PC-3 (cell line): ENCODE measurements at regions not wholly inside any gene's neighbourhood (a gene's known extent, or its start where the extent isn't known, plus 50 kb on each side); places are given as distances from the start of the nearest gene placed in this dataset.

ENCODE experiments used
- ATAC-seq: fragments of 200-7000 bp; cut with Tn5 transposase; 2 replicates; pipeline ENCODE4 v1.9.1; 2020; ENCODE audit warnings: mild to moderate bottlenecking, moderate library complexity
- BruUV-seq: library from RNA; stranded (reverse); fragments of 400-500 nt; replicated peaks from 2 replicates; lab custom pipeline; 2021; lab: Mats Ljungman, UMichigan
- CTCF ChIA-PET: fragments of 300-600 bp; sonication (Branson Sonifier 250); formaldehyde crosslinking; loops from one replicate; lab custom pipeline; 2022; ENCODE audit warnings: antibody characterized with exemption; lab: Charles Lee
- POLR2A ChIA-PET: fragments of 300-600 bp; sonication (Branson Sonifier 250); formaldehyde crosslinking; loops from one replicate; lab custom pipeline; 2022; ENCODE audit warnings: antibody characterized with exemption; ENCODE audit not compliant: unreplicated experiment; lab: Charles Lee
- DNase-seq: peaks from one replicate; pipeline ENCODE4 v3.0.0-alpha.2; 2015
- H2AFZ ChIP-seq: fragments of 300-600 bp; sonication (generic); 2 replicates; pipeline ENCODE4 v1.6.0; 2016; ENCODE audit warnings: antibody characterized with exemption, low read length
- H3F3A ChIP-seq: fragments of 300-600 bp; sonication (generic); one replicate; pipeline ENCODE4 v1.6.0; 2017; ENCODE audit warnings: antibody characterized with exemption, low read length, control low read depth, mild to moderate bottlenecking; ENCODE audit not compliant: unreplicated experiment
- H3K27ac ChIP-seq: fragments of 300-600 bp; sonication (generic); 2 replicates; pipeline ENCODE4 v1.5.1; 2016; ENCODE audit warnings: mild to moderate bottlenecking, low read length
- H3K27me3 ChIP-seq: fragments of 300-600 bp; sonication (generic); 2 replicates; pipeline ENCODE4 v1.6.1; 2016; ENCODE audit warnings: low read length, mixed read lengths
- H3K36me3 ChIP-seq: fragments of 300-600 bp; sonication (generic); 2 replicates; pipeline ENCODE4 v1.6.1; 2016; ENCODE audit warnings: low read depth, mixed run types, low read length, mixed read lengths
- H3K4me1 ChIP-seq: fragments of 300-600 bp; sonication (generic); 2 replicates; pipeline ENCODE4 v1.5.1; 2016; ENCODE audit warnings: low read length; ENCODE audit not compliant: insufficient read depth
- H3K4me2 ChIP-seq: fragments of 300-600 bp; sonication (generic); 2 replicates; pipeline ENCODE4 v1.6.0; 2016; ENCODE audit warnings: low read length
- H3K4me3 ChIP-seq: fragments of 300-600 bp; sonication (generic); 2 replicates; pipeline ENCODE4 v1.5.1; 2016; ENCODE audit warnings: mild to moderate bottlenecking, low read length, mixed read lengths
- H3K79me2 ChIP-seq: fragments of 300-600 bp; sonication (generic); 2 replicates; pipeline ENCODE4 v1.6.1; 2017; ENCODE audit warnings: low read length, mixed read lengths
- H3K9ac ChIP-seq: fragments of 300-600 bp; sonication (generic); 2 replicates; pipeline ENCODE4 v1.6.0; 2016; ENCODE audit warnings: mild to moderate bottlenecking, low read length
- H3K9me2 ChIP-seq: fragments of 300-600 bp; sonication (generic); replicated peaks from 2 replicates; pipeline ENCODE4 v1.6.1; 2016; ENCODE audit warnings: mixed run types, low read length, mixed read lengths
- H3K9me3 ChIP-seq: fragments of 300-600 bp; sonication (generic); 2 replicates; pipeline ENCODE4 v1.6.1; 2016; ENCODE audit warnings: low read length, mixed read lengths
- H4K20me1 ChIP-seq: fragments of 300-600 bp; sonication (generic); 2 replicates; pipeline ENCODE4 v1.6.1; 2016; ENCODE audit warnings: low read length, mixed read lengths
- EZH2 ChIP-seq: fragments of 300-600 bp; sonication (generic); IDR thresholded peaks from one replicate; pipeline ENCODE4 v1.6.1; 2017; ENCODE audit warnings: antibody characterized with exemption, mild to moderate bottlenecking, low read length; ENCODE audit not compliant: unreplicated experiment
- EZH2phosphoT487 ChIP-seq: fragments of 300-600 bp; sonication (generic); IDR thresholded peaks from 2 replicates; pipeline ENCODE4 v1.6.1; 2018; ENCODE audit warnings: mild to moderate bottlenecking, antibody characterized with exemption, low read length, borderline replicate concordance
- intact Hi-C: fragments of 100-400 bp; cut with micrococcal nuclease; formaldehyde crosslinking; loops from 2 replicates; pipeline ENCODE4 v1.9.0; 2023
- TF ChIP-seq, protein P1 (sequence below): fragments of 300-600 bp; sonication (generic); conservative IDR thresholded peaks from 2 replicates; pipeline ENCODE4 v1.5.1; 2017; ENCODE audit warnings: antibody characterized with exemption, low read depth, mild to moderate bottlenecking, low read length

- no TSS peak for BruUV-seq
Observed at GRCh38 chr4:30450474-30450873, 269.7 kb upstream of the PCDH7 start.

GRCh38 chr4:30454504-30454903 is 265.7 kb upstream of the PCDH7 start:
- no peak for DNase-seq
- no TSS peak for BruUV-seq
- H3K27ac ChIP-seq, result no peak overlapping the region

More at GRCh38 chr4:30450474-30450873, 269.7 kb upstream of the PCDH7 start:
- H3K4me3 ChIP-seq, result no peak overlapping the region
- H2AFZ ChIP-seq, result no peak overlapping the region
- no peaks in the 10 kb centered on the region for H3K4me1 ChIP-seq
- no peaks in the 10 kb centered on the region for H3K27me3 ChIP-seq
- H3K36me3 ChIP-seq, result no peaks in the 10 kb centered on the region
- DNase-seq (no peak), ATAC-seq (no peak)
- no peaks in the 10 kb centered on the region for H3K9me2 ChIP-seq
- H3F3A ChIP-seq, result no peaks in the 10 kb centered on the region
- H4K20me1 ChIP-seq, result no peaks in the 10 kb centered on the region
- no peak overlapping the region for H3K27ac ChIP-seq
- H3K79me2 ChIP-seq, result no peaks in the 10 kb centered on the region
- no peak overlapping the region for H3K9ac ChIP-seq
- intact Hi-C loops, result no loop called here
- TF ChIP-seq EZH2phosphoT487 (no peak), EZH2 (no peak)
- TF ChIP-seq, protein P1, sequence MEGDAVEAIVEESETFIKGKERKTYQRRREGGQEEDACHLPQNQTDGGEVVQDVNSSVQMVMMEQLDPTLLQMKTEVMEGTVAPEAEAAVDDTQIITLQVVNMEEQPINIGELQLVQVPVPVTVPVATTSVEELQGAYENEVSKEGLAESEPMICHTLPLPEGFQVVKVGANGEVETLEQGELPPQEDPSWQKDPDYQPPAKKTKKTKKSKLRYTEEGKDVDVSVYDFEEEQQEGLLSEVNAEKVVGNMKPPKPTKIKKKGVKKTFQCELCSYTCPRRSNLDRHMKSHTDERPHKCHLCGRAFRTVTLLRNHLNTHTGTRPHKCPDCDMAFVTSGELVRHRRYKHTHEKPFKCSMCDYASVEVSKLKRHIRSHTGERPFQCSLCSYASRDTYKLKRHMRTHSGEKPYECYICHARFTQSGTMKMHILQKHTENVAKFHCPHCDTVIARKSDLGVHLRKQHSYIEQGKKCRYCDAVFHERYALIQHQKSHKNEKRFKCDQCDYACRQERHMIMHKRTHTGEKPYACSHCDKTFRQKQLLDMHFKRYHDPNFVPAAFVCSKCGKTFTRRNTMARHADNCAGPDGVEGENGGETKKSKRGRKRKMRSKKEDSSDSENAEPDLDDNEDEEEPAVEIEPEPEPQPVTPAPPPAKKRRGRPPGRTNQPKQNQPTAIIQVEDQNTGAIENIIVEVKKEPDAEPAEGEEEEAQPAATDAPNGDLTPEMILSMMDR, result no peak
- CTCF ChIA-PET, result no interaction called here
- no peaks in the 10 kb centered on the region for H3K9me3 ChIP-seq
- POLR2A ChIA-PET, result no interaction called here
- H3K4me2 ChIP-seq, result no peak overlapping the region

GRCh38 chr4:30456716-30457115 is 263.5 kb upstream of the PCDH7 start:
- Histone ChIP-seq H3K9me2 (no peaks in the 10 kb centered on the region), H3K4me2 (no peak overlapping the region), H3K4me3 (no peak overlapping the region), H3K36me3 (no peaks in the 10 kb centered on the region), H3K9ac (no peak overlapping the region), H3K79me2 (no peaks in the 10 kb centered on the region), H3K27me3 (no peaks in the 10 kb centered on the region), H4K20me1 (no peaks in the 10 kb centered on the region), H3K9me3 (no peaks in the 10 kb centered on the region), H2AFZ (no peak overlapping the region), H3K4me1 (no peaks in the 10 kb centered on the region), H3K27ac (no peak overlapping the region), H3F3A (no peaks in the 10 kb centered on the region)
- no peak for ATAC-seq
- intact Hi-C loops, result no loop called here
- ChIA-PET CTCF (no interaction called here), POLR2A (no interaction called here)
- no TSS peak for BruUV-seq
- DNase-seq, result no peak
- TF ChIP-seq, protein P1, result no peak
- TF ChIP-seq EZH2phosphoT487 (no peak), EZH2 (no peak)

More at GRCh38 chr4:30454504-30454903, 265.7 kb upstream of the PCDH7 start:
- Histone ChIP-seq H3K9me2 (no peaks in the 10 kb centered on the region), H3F3A (no peaks in the 10 kb centered on the region), H3K9ac (no peak overlapping the region), H3K27me3 (no peaks in the 10 kb centered on the region), H2AFZ (no peak overlapping the region), H3K9me3 (no peaks in the 10 kb centered on the region), H3K79me2 (no peaks in the 10 kb centered on the region), H3K4me2 (no peak overlapping the region), H3K4me3 (no peak overlapping the region), H4K20me1 (no peaks in the 10 kb centered on the region), H3K36me3 (no peaks in the 10 kb centered on the region), H3K4me1 (no peaks in the 10 kb centered on the region)
- intact Hi-C loops, result no loop called here
- ATAC-seq, result no peak
- ChIA-PET POLR2A (no interaction called here), CTCF (no interaction called here)
- TF ChIP-seq EZH2phosphoT487, result no peak
